Urinary bladder (tissue), 3 donors: ENCODE measurements at regions not wholly inside any gene's neighbourhood (a gene's known extent, or its start where the extent isn't known, plus 50 kb on each side); places are given as distances from the start of the nearest gene placed in this dataset.

Source experiments
- DNase-seq: peaks from one replicate; pipeline ENCODE4 v3.0.0-alpha.2; 2015; ENCODE audit errors: extremely low spot score
- H3K27ac ChIP-seq: one replicate; pipeline ENCODE4 v1.5.1; 2013; ENCODE audit warnings: low read depth, mild to moderate bottlenecking, moderate library complexity
- H3K36me3 ChIP-seq: one replicate; pipeline ENCODE4 v1.6.1; 2013; ENCODE audit warnings: mild to moderate bottlenecking, moderate library complexity; ENCODE audit not compliant: insufficient read depth
- H3K4me1 ChIP-seq: one replicate; pipeline ENCODE4 v1.6.1; 2013; ENCODE audit warnings: mild to moderate bottlenecking, moderate library complexity; ENCODE audit not compliant: insufficient read depth
- H3K4me3 ChIP-seq: one replicate; pipeline ENCODE4 v1.5.1; 2013; ENCODE audit warnings: low read depth, low read length
- WGBS: extraction: QIAGEN DNeasy Blood & Tissue Kit; methylation state at CpG from one replicate; pipeline ENCODE4 v1.1.7; 2013; 5-methylcytosine and 5-hydroxymethylcytosine counted together
- donor health status: healthy with polysubstance abuse.
- donor health status: healthy.

GRCh38 chr5:27392716-27393115 is 354.3 kb upstream of the CDH9 start:
- 67% methylated on average over 1 of the region's 1 CpG for WGBS
- DNase-seq = no peak
- Histone ChIP-seq H3K4me1 (no peaks in the 10 kb centered on the region), H3K4me3 (no peak overlapping the region), H3K27ac (no peak overlapping the region), H3K36me3 (no peaks in the 10 kb centered on the region)

GRCh38 chr5:27389696-27390095 is 351.3 kb upstream of the CDH9 start:
- no peak for DNase-seq
- Histone ChIP-seq H3K27ac (no peak overlapping the region), H3K4me3 (no peak overlapping the region), H3K36me3 (no peaks in the 10 kb centered on the region), H3K4me1 (no peaks in the 10 kb centered on the region)
- 80% methylated on average over 2 of the region's 2 CpGs for WGBS

- no peak overlapping the region for H3K4me3 ChIP-seq
- H3K36me3 ChIP-seq = no peaks in the 10 kb centered on the region
Observed at GRCh38 chr5:27388755-27389154, 350.4 kb upstream of the CDH9 start.

GRCh38 chr5:27387535-27388073 is 349.2 kb upstream of the CDH9 start:
- Histone ChIP-seq H3K4me3 (no peak overlapping the region), H3K36me3 (no peaks in the 10 kb centered on the region), H3K4me1 (no peaks in the 10 kb centered on the region), H3K27ac (no peak overlapping the region)
- no peak for DNase-seq
- WGBS = 64% methylated on average over 3 of the region's 3 CpGs

More at GRCh38 chr5:27388755-27389154, 350.4 kb upstream of the CDH9 start:
- 69% methylated on average over 4 of the region's 4 CpGs for WGBS
- no peak for DNase-seq
- Histone ChIP-seq H3K27ac (no peak overlapping the region), H3K4me1 (no peaks in the 10 kb centered on the region)

GRCh38 chr5:27381686-27382085 is 343.3 kb upstream of the CDH9 start:
- Histone ChIP-seq H3K27ac (no peak overlapping the region), H3K4me1 (no peaks in the 10 kb centered on the region), H3K4me3 (no peak overlapping the region), H3K36me3 (no peaks in the 10 kb centered on the region)
- DNase-seq = no peak
- 83% methylated on average over 1 of the region's 1 CpG for WGBS

- H3K36me3 ChIP-seq = no peaks in the 10 kb centered on the region
- no peak overlapping the region for H3K4me3 ChIP-seq
- WGBS = 77% methylated on average over 4 of the region's 4 CpGs
- no peaks in the 10 kb centered on the region for H3K4me1 ChIP-seq
- no peak for DNase-seq
- H3K27ac ChIP-seq = no peak overlapping the region
Observed at GRCh38 chr5:27377626-27378025, 339.2 kb upstream of the CDH9 start.

- H3K36me3 ChIP-seq = no peaks in the 10 kb centered on the region
Observed at GRCh38 chr5:27353970-27354369, 315.6 kb upstream of the CDH9 start.

GRCh38 chr5:27353540-27353939 is 315.2 kb upstream of the CDH9 start:
- WGBS = 85% methylated on average over 6 of the region's 6 CpGs
- Histone ChIP-seq H3K4me1 (no peaks in the 10 kb centered on the region), H3K27ac (no peak overlapping the region), H3K4me3 (no peak overlapping the region), H3K36me3 (no peaks in the 10 kb centered on the region)
- DNase-seq = no peak

More at GRCh38 chr5:27353970-27354369, 315.6 kb upstream of the CDH9 start:
- Histone ChIP-seq H3K4me1 (no peaks in the 10 kb centered on the region), H3K4me3 (no peak overlapping the region), H3K27ac (no peak overlapping the region)
- WGBS = 92% methylated on average over 6 of the region's 6 CpGs
- no peak for DNase-seq

GRCh38 chr5:27341342-27341741 is 303.0 kb upstream of the CDH9 start:
- peak; percentile 0 for DNase-seq
- no peak overlapping the region for H3K4me3 ChIP-seq
- no peaks in the 10 kb centered on the region for H3K4me1 ChIP-seq
- no peak overlapping the region for H3K27ac ChIP-seq
- no peaks in the 10 kb centered on the region for H3K36me3 ChIP-seq

GRCh38 chr5:27336817-27337216 is 298.4 kb upstream of the CDH9 start:
- H3K27ac ChIP-seq = no peak overlapping the region
- H3K4me1 ChIP-seq = no peaks in the 10 kb centered on the region
- 59% methylated on average over 1 of the region's 1 CpG for WGBS
- no peak for DNase-seq
- no peaks in the 10 kb centered on the region for H3K36me3 ChIP-seq
- no peak overlapping the region for H3K4me3 ChIP-seq

GRCh38 chr5:27328480-27328879 is 290.1 kb upstream of the CDH9 start:
- no peaks in the 10 kb centered on the region for H3K36me3 ChIP-seq
- no peak overlapping the region for H3K27ac ChIP-seq
- H3K4me1 ChIP-seq = no peaks in the 10 kb centered on the region
- WGBS = 83% methylated on average over 4 of the region's 4 CpGs
- no peak for DNase-seq
- H3K4me3 ChIP-seq = no peak overlapping the region

GRCh38 chr5:27325513-27325912 is 287.1 kb upstream of the CDH9 start:
- DNase-seq = no peak
- H3K4me3 ChIP-seq = no peak overlapping the region
- H3K36me3 ChIP-seq = no peaks in the 10 kb centered on the region
- no peak overlapping the region for H3K27ac ChIP-seq
- no peaks in the 10 kb centered on the region for H3K4me1 ChIP-seq

GRCh38 chr5:27318701-27319100 is 280.3 kb upstream of the CDH9 start:
- DNase-seq = no peak
- Histone ChIP-seq H3K4me3 (no peak overlapping the region), H3K36me3 (no peaks in the 10 kb centered on the region), H3K4me1 (no peaks in the 10 kb centered on the region), H3K27ac (no peak overlapping the region)
- 93% methylated on average over 4 of the region's 4 CpGs for WGBS

GRCh38 chr5:27316271-27316650 is 277.9 kb upstream of the CDH9 start:
- no peaks in the 10 kb centered on the region for H3K4me1 ChIP-seq
- no peak for DNase-seq
- no peak overlapping the region for H3K4me3 ChIP-seq
- 57% methylated on average over 2 of the region's 2 CpGs for WGBS
- no peaks in the 10 kb centered on the region for H3K36me3 ChIP-seq
- no peak overlapping the region for H3K27ac ChIP-seq
